ENCODE measurements at regions not wholly inside any gene's neighbourhood (a gene's known extent, or its start where the extent isn't known, plus 50 kb on each side); places are given as distances from the start of the nearest gene placed in this dataset.

GRCh38 chrX:67338262-67338661, 205.6 kb upstream of the AR start:
- H3K14ac ChIP-seq (ENCODE audit: low read length in 2 of 2): no peak overlapping the region

GRCh38 chrX:67342138-67342537, 201.7 kb upstream of the AR start:
- Histone ChIP-seq H2AK5ac (ENCODE audit: low read length, severe bottlenecking) (no peak overlapping the region), H4K8ac (ENCODE audit: low read length) (no peak overlapping the region), H3K4me2 (ENCODE audit: low read length, poor library complexity, severe bottlenecking) (no peak overlapping the region), H3K4me1 (ENCODE audit: control insufficient read depth, insufficient read depth, low read depth, low read length) (no peaks in the 10 kb centered on the region), H3K36me3 (ENCODE audit: control insufficient read depth in 1 of 2, insufficient read depth in 2 of 2, low read depth in 1 of 2, low read length in 2 of 2) (no peaks in the 10 kb centered on the region), H3K9me3 (ENCODE audit: control insufficient read depth, low read length) (no peaks in the 10 kb centered on the region), H3K23ac (ENCODE audit: low read length in 2 of 2) (no peak overlapping the region), H3K4me3 (ENCODE audit: insufficient read depth in 1 of 2, low read depth in 1 of 2, low read length in 2 of 2) (no peak overlapping the region), H3K18ac (ENCODE audit: low read depth in 1 of 2, low read length in 2 of 2) (no peak overlapping the region), H4K91ac (ENCODE audit: low read length) (no peak overlapping the region), H3K4ac (ENCODE audit: low read depth in 1 of 2, low read length in 2 of 2) (no peak overlapping the region), H2BK12ac (ENCODE audit: low read length in 2 of 2) (no peak overlapping the region), H2AFZ (ENCODE audit: low read depth, low read length) (no peak overlapping the region), H3K27me3 (ENCODE audit: control insufficient read depth in 1 of 2, insufficient read depth in 1 of 2, low read length in 2 of 2) (no peaks in the 10 kb centered on the region), H2BK120ac (ENCODE audit: low read depth, low read length) (no peak overlapping the region), H2BK15ac (ENCODE audit: low read depth, poor library complexity, severe bottlenecking) (no peak overlapping the region), H3K27ac (ENCODE audit: low read length, poor library complexity, severe bottlenecking) (no peak overlapping the region), H3K14ac (ENCODE audit: low read length in 2 of 2) (no peak overlapping the region), H3K79me1 (replicated peaks; ENCODE audit: low read length, poor library complexity, severe bottlenecking) (no peaks in the 10 kb centered on the region), H3K9ac (ENCODE audit: low read length) (no peak overlapping the region), H2BK5ac (ENCODE audit: low read depth, low read length, poor library complexity, severe bottlenecking) (no peak overlapping the region)
- no peak for DNase-seq
- no CpG with 5 or more reads among the region's 1 CpG for WGBS

More at GRCh38 chrX:67338262-67338661, 205.6 kb upstream of the AR start:
- Histone ChIP-seq H2BK120ac (ENCODE audit: low read depth, low read length) (no peak overlapping the region), H3K9me3 (ENCODE audit: control insufficient read depth, low read length) (peaks cover 6% of the 10 kb centered on the region), H3K18ac (ENCODE audit: low read depth in 1 of 2, low read length in 2 of 2) (no peak overlapping the region), H2BK12ac (ENCODE audit: low read length in 2 of 2) (no peak overlapping the region), H2BK5ac (ENCODE audit: low read depth, low read length, poor library complexity, severe bottlenecking) (no peak overlapping the region), H3K23ac (ENCODE audit: low read length in 2 of 2) (no peak overlapping the region), H3K27ac (ENCODE audit: low read length, poor library complexity, severe bottlenecking) (no peak overlapping the region), H3K36me3 (ENCODE audit: control insufficient read depth in 1 of 2, insufficient read depth in 2 of 2, low read depth in 1 of 2, low read length in 2 of 2) (no peaks in the 10 kb centered on the region), H2AK5ac (ENCODE audit: low read length, severe bottlenecking) (no peak overlapping the region), H3K4ac (ENCODE audit: low read depth in 1 of 2, low read length in 2 of 2) (no peak overlapping the region), H3K79me1 (replicated peaks; ENCODE audit: low read length, poor library complexity, severe bottlenecking) (no peaks in the 10 kb centered on the region), H4K91ac (ENCODE audit: low read length) (no peak overlapping the region), H2BK15ac (ENCODE audit: low read depth, poor library complexity, severe bottlenecking) (no peak overlapping the region), H3K4me2 (ENCODE audit: low read length, poor library complexity, severe bottlenecking) (no peak overlapping the region), H3K9ac (ENCODE audit: low read length) (no peak overlapping the region), H3K4me1 (ENCODE audit: control insufficient read depth, insufficient read depth, low read depth, low read length) (no peaks in the 10 kb centered on the region), H3K4me3 (ENCODE audit: insufficient read depth in 1 of 2, low read depth in 1 of 2, low read length in 2 of 2) (no peak overlapping the region), H3K27me3 (ENCODE audit: control insufficient read depth in 1 of 2, insufficient read depth in 1 of 2, low read length in 2 of 2) (no peaks in the 10 kb centered on the region), H2AFZ (ENCODE audit: low read depth, low read length) (no peak overlapping the region), H4K8ac (ENCODE audit: low read length) (no peak overlapping the region)
- 80% methylated on average over 2 of the region's 2 CpGs for WGBS
- no peak for DNase-seq

- no peak overlapping the region for H2AFZ ChIP-seq (ENCODE audit: low read depth, low read length)
- no peak overlapping the region for H3K4me3 ChIP-seq (ENCODE audit: insufficient read depth in 1 of 2, low read depth in 1 of 2, low read length in 2 of 2)
- no peak overlapping the region for H4K91ac ChIP-seq (ENCODE audit: low read length)
- no peaks in the 10 kb centered on the region for H3K4me1 ChIP-seq (ENCODE audit: control insufficient read depth, insufficient read depth, low read depth, low read length)
- WGBS: no CpG with 5 or more reads among the region's 1 CpG
- no peak overlapping the region for H2AK5ac ChIP-seq (ENCODE audit: low read length, severe bottlenecking)
- no peaks in the 10 kb centered on the region for H3K9me3 ChIP-seq (ENCODE audit: control insufficient read depth, low read length)
- no peak overlapping the region for H2BK5ac ChIP-seq (ENCODE audit: low read depth, low read length, poor library complexity, severe bottlenecking)
- DNase-seq: no peak
- H2BK120ac ChIP-seq (ENCODE audit: low read depth, low read length): no peak overlapping the region
- no peak overlapping the region for H2BK15ac ChIP-seq (ENCODE audit: low read depth, poor library complexity, severe bottlenecking)
- H3K23ac ChIP-seq (ENCODE audit: low read length in 2 of 2): no peak overlapping the region
- no peak overlapping the region for H3K9ac ChIP-seq (ENCODE audit: low read length)
- no peak overlapping the region for H3K14ac ChIP-seq (ENCODE audit: low read length in 2 of 2)
- H2BK12ac ChIP-seq (ENCODE audit: low read length in 2 of 2): no peak overlapping the region
- H3K18ac ChIP-seq (ENCODE audit: low read depth in 1 of 2, low read length in 2 of 2): no peak overlapping the region
- no peak overlapping the region for H3K4me2 ChIP-seq (ENCODE audit: low read length, poor library complexity, severe bottlenecking)
- no peaks in the 10 kb centered on the region for H3K36me3 ChIP-seq (ENCODE audit: control insufficient read depth in 1 of 2, insufficient read depth in 2 of 2, low read depth in 1 of 2, low read length in 2 of 2)
- no peak overlapping the region for H3K4ac ChIP-seq (ENCODE audit: low read depth in 1 of 2, low read length in 2 of 2)
- no peak overlapping the region for H4K8ac ChIP-seq (ENCODE audit: low read length)
- H3K27me3 ChIP-seq (ENCODE audit: control insufficient read depth in 1 of 2, insufficient read depth in 1 of 2, low read length in 2 of 2): no peaks in the 10 kb centered on the region
- no peaks in the 10 kb centered on the region for H3K79me1 ChIP-seq (replicated peaks; ENCODE audit: low read length, poor library complexity, severe bottlenecking)
- no peak overlapping the region for H3K27ac ChIP-seq (ENCODE audit: low read length, poor library complexity, severe bottlenecking)
Measured at GRCh38 chrX:67346225-67346624, 197.6 kb upstream of the AR start.

GRCh38 chrX:67346667-67347066, 197.2 kb upstream of the AR start:
- Histone ChIP-seq H3K9me3 (ENCODE audit: control insufficient read depth, low read length) (no peaks in the 10 kb centered on the region), H2BK120ac (ENCODE audit: low read depth, low read length) (no peak overlapping the region), H2AFZ (ENCODE audit: low read depth, low read length) (no peak overlapping the region), H3K4ac (ENCODE audit: low read depth in 1 of 2, low read length in 2 of 2) (no peak overlapping the region), H3K4me1 (ENCODE audit: control insufficient read depth, insufficient read depth, low read depth, low read length) (no peaks in the 10 kb centered on the region), H3K23ac (ENCODE audit: low read length in 2 of 2) (no peak overlapping the region), H2BK5ac (ENCODE audit: low read depth, low read length, poor library complexity, severe bottlenecking) (no peak overlapping the region), H3K9ac (ENCODE audit: low read length) (no peak overlapping the region), H3K27ac (ENCODE audit: low read length, poor library complexity, severe bottlenecking) (no peak overlapping the region), H3K18ac (ENCODE audit: low read depth in 1 of 2, low read length in 2 of 2) (no peak overlapping the region), H3K14ac (ENCODE audit: low read length in 2 of 2) (no peak overlapping the region), H3K36me3 (ENCODE audit: control insufficient read depth in 1 of 2, insufficient read depth in 2 of 2, low read depth in 1 of 2, low read length in 2 of 2) (no peaks in the 10 kb centered on the region), H2BK15ac (ENCODE audit: low read depth, poor library complexity, severe bottlenecking) (no peak overlapping the region), H2BK12ac (ENCODE audit: low read length in 2 of 2) (no peak overlapping the region), H3K4me3 (ENCODE audit: insufficient read depth in 1 of 2, low read depth in 1 of 2, low read length in 2 of 2) (no peak overlapping the region), H3K4me2 (ENCODE audit: low read length, poor library complexity, severe bottlenecking) (no peak overlapping the region), H3K27me3 (ENCODE audit: control insufficient read depth in 1 of 2, insufficient read depth in 1 of 2, low read length in 2 of 2) (no peaks in the 10 kb centered on the region), H4K91ac (ENCODE audit: low read length) (no peak overlapping the region), H3K79me1 (replicated peaks; ENCODE audit: low read length, poor library complexity, severe bottlenecking) (no peaks in the 10 kb centered on the region), H2AK5ac (ENCODE audit: low read length, severe bottlenecking) (no peak overlapping the region), H4K8ac (ENCODE audit: low read length) (no peak overlapping the region)
- no peak for DNase-seq
- WGBS: 65% methylated on average over 1 of the region's 1 CpG
